ENCODE measurements at regions not wholly inside any gene's neighbourhood (a gene's known extent, or its start where the extent isn't known, plus 50 kb on each side); places are given as distances from the start of the nearest gene placed in this dataset.

GRCh38 chr2:195003881-195004471 is 653.0 kb upstream of the SLC39A10 start:
- no peak for TF ChIP-seq CTCF (IDR thresholded peaks at IDR 0.05)
- no peak for TF ChIP-seq POLR2A (IDR thresholded peaks at IDR 0.05)
